Adrenal gland (tissue), 9 donors: ENCODE measurements at regions not wholly inside any gene's neighbourhood (a gene's known extent, or its start where the extent isn't known, plus 50 kb on each side); places are given as distances from the start of the nearest gene placed in this dataset.

Experiments used
- DNase-seq, 7 donors: peaks; one replicate each; pipeline ENCODE4 v3.0.0-alpha.2; 2019 to 2020
- H3K27ac ChIP-seq, 5 donors: fragments of 200-600 bp; sonication (generic) in 4 of 5; 1 replicate in 3 of 5; 2 replicates in 2 of 5; pipeline versions ENCODE4 v1.5.1 to v1.8.0; 2016 to 2020; ENCODE audit warnings: mild to moderate bottlenecking in 1 of 5
- H3K27me3 ChIP-seq: fragments of 200-600 bp; 2 replicates; pipeline ENCODE4 v1.8.0; 2021
- H3K36me3 ChIP-seq, 2 donors: fragments of 200-600 bp; replicated peaks in 1 of 2; 1 replicate in 1 of 2; 2 replicates in 1 of 2; pipeline versions ENCODE4 v1.5.1 to v1.8.0; 2018 to 2022
- H3K4me1 ChIP-seq, 2 donors: fragments of 200-600 bp; replicated peaks in 1 of 2; 1 replicate in 1 of 2; 2 replicates in 1 of 2; pipeline versions ENCODE4 v1.5.1 to v1.8.0; 2018 to 2021
- H3K4me3 ChIP-seq, 4 donors: fragments of 200-600 bp; sonication (generic) in 3 of 4; one replicate each; pipeline ENCODE4 v1.5.1; 2016 to 2018
- H3K9me3 ChIP-seq, 3 donors: fragments of 200-600 bp; sonication (generic) in 1 of 3; replicated peaks in 1 of 3; 1 replicate in 2 of 3; 2 replicates in 1 of 3; pipeline versions ENCODE4 v1.5.1 to v1.8.0; 2016 to 2021
- CTCF ChIP-seq, 6 experiments: fragments of 450-650 bp in 4 of 6; fragments of 200-600 bp in 2 of 6; sonication (generic) in 1 of 6; IDR thresholded peaks; 1 replicate in 5 of 6; 2 replicates in 1 of 6; pipeline versions ENCODE4 v1.5.1 to v1.8.0; 2016 to 2021; ENCODE audit warnings: antibody characterized with exemption in 6 of 6, mild to moderate bottlenecking in 2 of 6, moderate library complexity in 1 of 6
- POLR2A ChIP-seq, 2 donors: fragments of 450-650 bp; IDR thresholded peaks; one replicate each; pipeline ENCODE4 v1.6.1; 2017; ENCODE audit warnings: antibody characterized with exemption in 2 of 2, mild to moderate bottlenecking in 2 of 2, moderate library complexity in 1 of 2
- whole genome bisulfite sequencing, 4 donors: extraction: QIAGEN DNeasy Blood & Tissue Kit in 2 of 4; methylation state at CpG; one replicate each; pipeline versions ENCODE4 v1.1.5 to v1.1.7; 2013 to 2017; 5-methylcytosine and 5-hydroxymethylcytosine counted together
- intact Hi-C, 2 donors: fragments of 100-400 bp; cut with DNase I; formaldehyde crosslinking; loops; one replicate each; pipeline versions ENCODE4 v1.14.1 to v1.15.0; 2022 to 2023
- donor health status: healthy with polysubstance abuse.
- donor health status: Bipolar disorder and iron deficiency.
- donor health status: DM: yes; HTN: yes; CAD: no.
- donor health status: DM: no; HTN: no; CAD: no.
- donor health status: DM: no; HTN: no; CAD: no.

- H3K4me3 ChIP-seq = no peak overlapping the region
- no peak overlapping the region for H3K27ac ChIP-seq
- WGBS, 4 donors = 85 to 93% (median 91%) methylated on average over 2 of the region's 2 CpGs
- no peak for DNase-seq
- intact Hi-C loops = no loop called here
- no peaks in the 10 kb centered on the region for H3K27me3 ChIP-seq
- H3K9me3 ChIP-seq = peaks cover 0 to 4% (median 0%) of the 10 kb centered on the region in 3 donors
- H3K36me3 ChIP-seq = no peaks in the 10 kb centered on the region
- no peaks in the 10 kb centered on the region for H3K4me1 ChIP-seq
- TF ChIP-seq CTCF (IDR thresholded peaks at IDR 0.05) (no peak), POLR2A (IDR thresholded peaks at IDR 0.05) (no peak)
Measured at GRCh38 chr10:130240409-130240808, 104.2 kb downstream of the GLRX3 start.

- WGBS, 4 donors = 12 to 40% (median 33%) methylated on average over 3 of the region's 3 CpGs
- no peak overlapping the region for H3K4me3 ChIP-seq
- no peak for TF ChIP-seq CTCF (IDR thresholded peaks at IDR 0.05)
- no peak for TF ChIP-seq POLR2A (IDR thresholded peaks at IDR 0.05)
- peaks cover 0 to 4% (median 0%) of the 10 kb centered on the region in 3 donors for H3K9me3 ChIP-seq
- intact Hi-C loops = no loop called here
- DNase-seq = peak in 1 of 7 donors; percentile 13
- H3K36me3 ChIP-seq = no peaks in the 10 kb centered on the region
- no peaks in the 10 kb centered on the region for H3K4me1 ChIP-seq
- no peaks in the 10 kb centered on the region for H3K27me3 ChIP-seq
- H3K27ac ChIP-seq = no peak overlapping the region
Measured at GRCh38 chr10:130242513-130242912, 106.3 kb downstream of the GLRX3 start.

- Histone ChIP-seq H3K36me3 (no peaks in the 10 kb centered on the region), H3K9me3 (peaks cover 0 to 4% (median 0%) of the 10 kb centered on the region in 3 donors), H3K4me1 (no peaks in the 10 kb centered on the region), H3K27ac (no peak overlapping the region), H3K27me3 (no peaks in the 10 kb centered on the region), H3K4me3 (no peak overlapping the region)
- intact Hi-C loops = no loop called here
- no peak for DNase-seq
- 69 to 81% (median 75%) methylated on average over 3 of the region's 3 CpGs for WGBS, 4 donors
- TF ChIP-seq POLR2A (IDR thresholded peaks at IDR 0.05) (no peak), CTCF (IDR thresholded peaks at IDR 0.05) (no peak)
Measured at GRCh38 chr10:130243015-130243414, 106.8 kb downstream of the GLRX3 start.

DNA sequence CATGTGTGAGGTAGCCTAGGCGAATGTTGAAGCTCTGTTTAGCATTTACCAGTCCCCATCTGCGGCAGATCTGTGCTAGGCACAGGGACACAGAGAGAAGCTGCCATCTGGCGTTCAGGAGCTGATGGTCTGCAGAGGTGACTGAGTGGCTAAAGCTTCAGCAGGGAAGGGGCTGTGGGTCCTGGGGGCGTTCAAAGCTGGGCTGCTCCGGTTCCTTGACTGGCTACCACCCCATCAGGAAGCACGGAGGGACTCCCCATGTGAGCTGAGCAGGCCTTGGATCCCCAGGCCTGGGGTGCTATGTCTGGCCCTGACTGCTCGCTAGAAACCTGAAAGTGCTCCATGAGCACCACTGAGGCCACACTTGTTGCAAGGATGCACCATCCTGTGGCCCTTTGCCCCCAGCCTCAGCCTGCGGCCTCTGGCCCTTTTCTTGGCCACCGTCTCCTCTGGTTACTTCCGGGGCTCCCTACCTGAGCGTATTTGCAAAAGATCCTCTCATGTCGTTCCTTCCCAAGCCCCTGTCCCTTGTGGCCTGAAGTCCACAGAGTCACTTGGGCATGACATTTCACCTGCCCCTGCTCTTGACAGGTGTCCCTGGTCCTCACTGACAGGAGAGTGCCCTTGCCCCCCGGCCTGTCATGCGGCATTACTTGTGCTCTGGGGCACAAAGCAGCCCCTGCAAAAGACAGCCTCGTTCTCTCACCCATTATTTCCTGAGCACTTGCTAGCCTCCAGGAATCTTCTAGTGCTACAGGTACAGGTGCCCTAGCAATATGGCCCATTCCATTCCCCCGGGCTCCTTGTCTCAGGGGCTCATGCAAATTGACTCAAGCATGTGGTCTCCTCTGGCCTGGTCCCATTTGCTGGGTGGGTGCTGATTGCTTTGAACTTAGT is 108.1 kb downstream of the GLRX3 start:
- 85 to 90% (median 87%) methylated on average over 11 to 16 of the region's 16 CpGs for WGBS, 4 donors
- Histone ChIP-seq H3K9me3 (peaks cover 0 to 4% (median 0%) of the 10 kb centered on the region in 3 donors), H3K27ac (no peak overlapping the region), H3K36me3 (no peaks in the 10 kb centered on the region), H3K4me1 (no peaks in the 10 kb centered on the region), H3K4me3 (no peak overlapping the region), H3K27me3 (no peaks in the 10 kb centered on the region)
- TF ChIP-seq CTCF (IDR thresholded peaks at IDR 0.05) (no peak), POLR2A (IDR thresholded peaks at IDR 0.05) (no peak)
- intact Hi-C loops = no loop called here
- peak in 1 of 7 donors; percentile 38 for DNase-seq
